Ectodermal cell (in vitro differentiated cells): ENCODE measurements at regions not wholly inside any gene's neighbourhood (a gene's known extent, or its start where the extent isn't known, plus 50 kb on each side); places are given as distances from the start of the nearest gene placed in this dataset.

ENCODE experiments used
- H3K27ac ChIP-seq: 2 replicates; pipeline ENCODE4 v1.7.0; 2013; ENCODE audit warnings: mild to moderate bottlenecking, low read depth, low read length; ENCODE audit not compliant: insufficient read depth, poor library complexity, severe bottlenecking
- H3K27me3 ChIP-seq: 2 replicates; pipeline ENCODE4 v1.7.0; 2013; ENCODE audit warnings: mild to moderate bottlenecking, low read length; ENCODE audit not compliant: insufficient read depth, control insufficient read depth, poor library complexity, severe bottlenecking
- H3K36me3 ChIP-seq: one replicate; pipeline ENCODE4 v1.7.0; 2013; ENCODE audit warnings: low read length; ENCODE audit not compliant: control insufficient read depth, insufficient read depth
- H3K4me1 ChIP-seq: one replicate; pipeline ENCODE4 v1.7.0; 2013; ENCODE audit warnings: low read length; ENCODE audit not compliant: control insufficient read depth, insufficient read depth
- H3K4me3 ChIP-seq: 2 replicates; pipeline ENCODE4 v1.7.0; 2013; ENCODE audit warnings: low read depth, low read length, control low read depth; ENCODE audit not compliant: insufficient read depth
- H3K9me3 ChIP-seq: 2 replicates; pipeline ENCODE4 v1.7.0; 2013; ENCODE audit warnings: mild to moderate bottlenecking, low read length, moderate library complexity; ENCODE audit not compliant: control insufficient read depth
- WGBS, 2 experiments: methylation state at CpG; one replicate each; pipeline ENCODE4 v1.1.7; 2013; ENCODE audit warnings: missing lambda C conversion rate in 2 of 2; 5-methylcytosine and 5-hydroxymethylcytosine counted together

DNA sequence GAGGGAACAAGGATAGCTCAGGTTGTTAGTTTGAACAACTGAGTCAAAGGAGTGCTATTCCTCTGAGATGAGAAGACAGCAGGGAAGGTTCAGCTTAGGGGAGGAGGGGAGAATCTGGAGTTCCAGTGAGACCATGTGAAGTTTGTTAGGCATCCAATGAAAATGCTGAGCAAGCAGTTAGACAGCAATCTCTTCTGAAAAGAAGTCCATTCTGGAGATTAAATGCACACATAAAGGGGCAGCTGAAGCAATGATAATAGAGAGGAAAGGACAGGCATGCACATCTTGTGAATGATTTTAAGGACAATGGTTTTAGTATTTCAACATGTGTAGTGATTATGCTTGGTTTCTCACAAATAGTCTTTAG lies 89.7 kb upstream of the GHITM start:
- no peaks in the 10 kb centered on the region for H3K4me1 ChIP-seq
- H3K9me3 ChIP-seq, result no peaks in the 10 kb centered on the region
- no peaks in the 10 kb centered on the region for H3K27me3 ChIP-seq
- H3K36me3 ChIP-seq, result no peaks in the 10 kb centered on the region
- H3K27ac ChIP-seq, result no peak overlapping the region
- no peak overlapping the region for H3K4me3 ChIP-seq

DNA sequence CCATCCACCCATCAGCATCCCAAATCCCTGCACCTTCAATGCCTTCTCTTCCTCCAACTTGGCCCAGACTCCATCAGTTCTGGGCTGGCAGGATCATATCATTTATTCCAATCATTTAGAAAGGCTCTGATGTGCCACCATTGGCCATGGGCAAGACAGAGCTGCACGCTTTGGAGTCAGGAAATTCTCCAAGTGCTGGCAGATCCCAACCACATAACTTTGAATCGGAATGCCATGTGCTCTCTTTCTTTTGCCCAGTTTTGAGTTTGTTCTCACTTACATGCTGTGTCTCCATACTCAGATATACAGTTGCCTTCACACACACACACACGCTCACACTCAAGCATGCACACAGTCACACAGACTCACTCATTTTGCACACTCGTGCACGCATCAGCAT lies 85.7 kb upstream of the GHITM start:
- H3K27me3 ChIP-seq, result no peaks in the 10 kb centered on the region
- H3K36me3 ChIP-seq, result no peaks in the 10 kb centered on the region
- no peak overlapping the region for H3K4me3 ChIP-seq
- no peak overlapping the region for H3K27ac ChIP-seq
- WGBS, 2 experiments, result 89 to 92% methylated on average over 5 of the region's 5 CpGs
- peaks cover 2% of the 10 kb centered on the region for H3K4me1 ChIP-seq
- H3K9me3 ChIP-seq, result no peaks in the 10 kb centered on the region

DNA sequence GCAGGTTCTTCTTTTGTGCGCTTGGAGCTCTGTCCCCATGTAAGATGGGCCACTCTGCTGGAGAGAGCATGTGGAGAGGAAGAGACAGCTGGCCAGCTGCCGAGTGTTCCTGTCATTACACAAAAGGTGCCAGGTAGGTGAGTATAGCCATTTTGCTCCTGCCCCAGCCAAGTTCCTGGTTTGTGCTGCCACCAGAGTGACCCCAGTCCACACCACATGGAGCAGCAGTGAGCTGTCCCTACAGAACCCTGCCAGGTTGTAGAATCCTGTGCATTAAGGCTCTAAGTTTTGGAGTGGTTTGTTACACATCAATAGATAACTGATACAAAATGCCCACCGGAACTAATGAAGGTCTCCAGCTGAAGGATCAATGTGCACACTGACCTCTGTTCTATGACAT lies 84.6 kb upstream of the GHITM start:
- Histone ChIP-seq H3K9me3 (no peaks in the 10 kb centered on the region), H3K27me3 (no peaks in the 10 kb centered on the region), H3K4me3 (no peak overlapping the region), H3K27ac (no peak overlapping the region), H3K4me1 (peaks cover 8% of the 10 kb centered on the region), H3K36me3 (no peaks in the 10 kb centered on the region)
- 87 to 96% methylated on average over 3 of the region's 3 CpGs for WGBS, 2 experiments

DNA sequence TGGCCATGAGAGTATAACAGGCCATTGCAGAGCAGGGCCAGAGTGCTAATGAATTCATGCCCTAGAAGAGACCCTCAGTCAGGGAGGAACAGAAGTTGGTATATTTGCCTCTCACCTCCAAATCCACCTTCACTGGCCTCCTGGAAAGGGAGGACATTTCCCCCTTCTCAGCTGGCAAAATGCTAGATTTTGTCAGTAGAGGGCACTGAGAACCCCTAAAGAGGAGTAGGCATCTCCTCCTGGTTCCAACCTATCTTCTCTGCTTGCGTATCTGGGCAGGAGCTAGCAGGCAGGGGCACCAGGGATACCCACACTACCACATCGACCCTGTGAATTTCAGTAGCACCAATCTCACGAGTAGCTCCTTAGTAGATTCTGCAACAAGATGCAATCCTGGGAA lies 79.8 kb upstream of the GHITM start:
- Histone ChIP-seq H3K36me3 (no peaks in the 10 kb centered on the region), H3K4me1 (peaks cover 8% of the 10 kb centered on the region)

DNA sequence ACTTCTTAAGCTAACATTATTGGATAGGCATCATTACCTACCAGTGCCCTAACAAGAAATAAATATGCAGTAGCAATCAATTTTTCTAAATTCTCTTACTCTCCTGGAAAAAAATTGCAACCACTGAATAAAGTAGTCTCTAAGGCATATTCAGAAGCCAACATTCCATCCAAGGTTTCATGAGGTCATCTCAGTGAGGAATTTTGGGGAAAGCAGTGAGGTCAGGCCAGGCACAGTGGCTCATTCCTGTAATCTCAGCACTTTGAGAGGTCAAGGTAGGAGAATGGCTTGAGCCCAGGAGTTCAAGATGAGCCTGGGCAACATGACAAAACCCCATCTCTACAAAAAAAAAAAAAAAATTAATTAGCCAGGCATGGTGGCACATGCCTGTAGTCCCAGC lies 75.9 kb upstream of the GHITM start:
- Histone ChIP-seq H3K9me3 (no peaks in the 10 kb centered on the region), H3K4me3 (no peak overlapping the region), H3K27me3 (no peaks in the 10 kb centered on the region), H3K27ac (no peak overlapping the region), H3K4me1 (peaks cover 8% of the 10 kb centered on the region), H3K36me3 (no peaks in the 10 kb centered on the region)

More for the DNA sequence above, 79.8 kb upstream of the GHITM start:
- Histone ChIP-seq H3K27ac (no peak overlapping the region), H3K27me3 (no peaks in the 10 kb centered on the region), H3K9me3 (no peaks in the 10 kb centered on the region), H3K4me3 (no peak overlapping the region)
- WGBS, 2 experiments, result 83 to 94% methylated on average over 3 of the region's 3 CpGs

DNA sequence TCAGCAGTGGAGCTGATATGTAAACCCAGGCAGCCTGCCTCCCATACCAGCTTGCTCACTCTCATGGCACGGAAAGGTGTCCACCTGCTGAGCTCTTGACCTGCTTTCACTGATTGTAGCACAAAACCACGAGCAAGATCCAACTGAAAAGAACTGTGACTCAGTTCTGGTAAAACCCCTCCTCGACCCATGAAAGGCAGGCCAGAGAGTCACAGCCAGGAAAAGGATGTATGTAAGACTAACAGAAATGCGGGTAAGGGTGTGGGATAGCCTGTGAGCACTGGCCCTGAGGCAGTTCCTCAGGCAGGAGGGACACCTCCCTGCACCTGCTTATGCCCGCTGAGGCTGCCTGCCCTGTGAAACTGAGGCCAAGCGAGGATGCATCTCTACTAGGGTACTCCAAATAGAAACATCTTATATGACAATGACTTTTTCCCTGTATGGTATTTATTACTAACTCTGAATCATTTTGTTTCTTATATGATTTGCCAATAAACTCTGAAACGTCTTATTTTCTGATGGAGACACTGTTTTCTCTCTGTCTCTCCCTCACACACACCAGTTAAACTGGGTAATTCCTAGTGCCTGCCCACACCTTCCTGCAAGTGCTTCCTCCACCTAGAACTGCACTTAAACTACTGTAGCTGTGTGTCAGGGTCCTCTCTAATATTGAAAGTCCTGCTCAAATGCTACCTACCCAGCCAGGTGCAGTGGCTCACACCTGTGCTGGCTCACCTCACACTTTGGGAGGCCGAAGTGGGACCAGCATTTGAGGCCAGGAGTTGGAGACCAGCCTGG lies 73.3 kb upstream of the GHITM start:
- no peak overlapping the region for H3K4me3 ChIP-seq
- no peaks in the 10 kb centered on the region for H3K27me3 ChIP-seq
- WGBS, 2 experiments, result 90% methylated on average over 8 of the region's 8 CpGs
- H3K27ac ChIP-seq, result no peak overlapping the region
- H3K4me1 ChIP-seq, result no peaks in the 10 kb centered on the region
- H3K36me3 ChIP-seq, result no peaks in the 10 kb centered on the region
- H3K9me3 ChIP-seq, result no peaks in the 10 kb centered on the region

DNA sequence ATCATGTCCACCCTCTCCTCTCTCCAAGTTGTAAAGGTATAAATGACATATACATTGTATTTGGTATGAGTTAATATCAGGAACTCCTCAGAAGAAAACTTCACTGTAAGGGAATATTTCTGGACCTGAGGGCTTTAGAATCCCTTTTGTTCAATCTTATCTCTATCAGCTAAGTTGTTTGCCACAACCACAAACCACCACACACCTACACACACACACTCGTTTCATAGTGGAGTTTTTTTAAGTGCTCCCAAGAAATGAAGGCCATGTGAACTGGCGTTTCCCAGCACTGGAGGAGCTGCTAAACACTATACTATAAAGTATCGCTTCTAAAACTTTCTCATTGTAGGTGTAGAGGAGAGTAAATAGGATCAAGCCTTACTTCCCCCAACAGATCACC lies 64.8 kb upstream of the GHITM start:
- Histone ChIP-seq H3K4me1 (no peaks in the 10 kb centered on the region), H3K4me3 (no peak overlapping the region), H3K36me3 (no peaks in the 10 kb centered on the region), H3K27me3 (no peaks in the 10 kb centered on the region), H3K27ac (no peak overlapping the region), H3K9me3 (no peaks in the 10 kb centered on the region)
- 86 to 100% methylated on average over 1 to 2 of the region's 3 CpGs for WGBS, 2 experiments

DNA sequence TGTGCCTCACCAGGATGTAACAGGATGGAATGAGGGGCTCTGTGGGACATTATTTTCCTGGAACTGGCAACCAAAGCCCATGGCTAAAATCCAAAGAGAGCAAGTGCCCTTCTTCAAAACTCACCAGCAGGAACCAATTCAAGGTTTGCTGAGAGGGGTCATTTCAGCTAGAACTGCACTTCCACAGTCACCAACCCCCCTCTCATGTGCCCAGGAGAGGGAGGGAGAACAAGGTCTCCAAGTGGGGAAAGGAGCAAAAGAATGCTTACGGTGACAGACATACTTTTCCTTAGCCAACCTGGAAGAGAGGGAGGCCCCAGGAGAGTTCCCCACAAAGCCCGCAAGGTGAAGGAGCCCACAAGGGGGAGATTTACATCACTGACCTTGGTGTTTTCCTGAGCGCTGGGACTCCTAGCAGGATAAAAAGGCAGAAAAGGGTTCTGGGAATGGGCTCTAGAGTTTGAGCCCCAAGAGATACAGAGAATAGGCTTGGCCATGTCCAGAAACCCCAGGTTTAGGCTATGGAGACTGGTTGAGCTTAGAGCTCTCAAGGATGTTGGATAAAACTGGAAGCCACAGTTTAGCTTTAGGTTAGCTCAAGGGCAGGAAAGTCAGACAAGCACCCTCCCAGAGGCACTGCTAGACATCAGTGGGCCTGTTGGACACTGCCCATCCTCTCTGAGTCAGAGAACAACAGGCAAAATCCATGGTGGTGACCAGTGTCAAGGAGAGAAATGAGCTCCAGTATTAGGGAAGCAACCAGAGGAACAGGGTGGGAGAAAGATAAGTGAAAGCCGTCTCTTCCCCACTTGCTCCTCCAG lies 63.9 kb upstream of the GHITM start:
- no peak overlapping the region for H3K4me3 ChIP-seq

DNA sequence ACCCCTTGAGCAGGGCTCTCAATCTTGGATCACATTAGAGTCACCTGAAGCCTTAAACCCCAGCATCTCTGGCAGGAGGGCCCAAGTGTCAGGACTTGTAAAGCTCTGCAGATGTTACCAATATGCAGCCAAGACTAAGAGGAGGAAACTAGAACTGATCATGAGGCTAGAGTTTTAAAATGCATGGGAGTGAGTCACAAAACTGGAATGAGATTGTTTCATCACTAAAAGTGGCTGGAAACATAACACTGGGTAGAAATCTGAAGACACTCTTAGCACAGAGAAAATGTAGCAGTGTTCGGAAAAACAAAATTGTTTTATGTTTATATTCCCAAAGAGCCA lies 63.3 kb upstream of the GHITM start:
- Histone ChIP-seq H3K4me1 (no peaks in the 10 kb centered on the region), H3K27me3 (no peaks in the 10 kb centered on the region), H3K4me3 (no peak overlapping the region), H3K36me3 (no peaks in the 10 kb centered on the region), H3K27ac (no peak overlapping the region), H3K9me3 (no peaks in the 10 kb centered on the region)
- WGBS, 2 experiments, result no CpG with 5 or more reads among the region's 1 CpG

More for the DNA sequence above, 63.9 kb upstream of the GHITM start:
- no peaks in the 10 kb centered on the region for H3K27me3 ChIP-seq
- no peak overlapping the region for H3K27ac ChIP-seq
- no peaks in the 10 kb centered on the region for H3K9me3 ChIP-seq
- no peaks in the 10 kb centered on the region for H3K4me1 ChIP-seq
- H3K36me3 ChIP-seq, result no peaks in the 10 kb centered on the region
- 89 to 93% methylated on average over 4 of the region's 4 CpGs for WGBS, 2 experiments

DNA sequence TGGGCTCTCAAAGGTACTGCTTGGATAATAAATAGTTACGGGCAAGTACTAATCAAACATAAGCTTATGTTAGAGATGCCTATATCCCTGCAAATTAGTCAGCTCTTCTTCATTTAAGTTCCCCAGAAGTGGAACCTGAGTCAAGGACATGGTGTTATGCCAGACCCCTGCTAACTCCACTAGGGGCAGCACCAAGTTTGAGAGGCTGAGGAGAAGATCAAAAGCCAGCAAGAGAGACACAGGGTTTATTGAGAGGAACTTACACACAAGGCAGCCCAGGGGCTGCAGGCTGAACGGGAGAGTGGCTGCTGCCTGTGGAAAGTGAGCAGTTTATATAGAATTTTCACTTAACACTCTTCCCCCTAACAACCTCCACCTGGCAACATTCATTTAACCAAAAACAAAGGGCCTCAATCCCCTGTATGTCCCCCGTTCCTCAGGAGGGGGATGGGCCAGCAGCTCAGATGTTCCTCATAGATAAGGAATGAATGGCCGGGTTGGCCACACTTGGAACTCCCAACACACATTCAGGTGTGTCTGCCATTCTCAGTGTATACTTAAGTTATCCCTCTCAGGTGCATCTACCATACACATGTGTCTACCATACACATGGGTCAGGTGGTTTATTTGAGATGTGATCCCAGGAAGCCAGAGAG lies 62.6 kb upstream of the GHITM start:
- 85 to 87% methylated on average over 4 of the region's 4 CpGs for WGBS, 2 experiments
- H3K4me1 ChIP-seq, result no peaks in the 10 kb centered on the region
- no peaks in the 10 kb centered on the region for H3K36me3 ChIP-seq
- no peak overlapping the region for H3K4me3 ChIP-seq
- H3K27ac ChIP-seq, result no peak overlapping the region
- no peaks in the 10 kb centered on the region for H3K9me3 ChIP-seq
- H3K27me3 ChIP-seq, result no peaks in the 10 kb centered on the region
